Fibroblast of villous mesenchyme (primary cell): ENCODE measurements at regions not wholly inside any gene's neighbourhood (a gene's known extent, or its start where the extent isn't known, plus 50 kb on each side); places are given as distances from the start of the nearest gene placed in this dataset.
"Not testable (repeated sequence)": the region's sequence is repeated elsewhere in the genome, so short reads cannot be mapped to it uniquely, and the experiment has no call there.

Experiments
- DNase-seq: peaks from one replicate; pipeline ENCODE4 v3.0.0-alpha.2; 2010; ENCODE audit warnings: low read depth
- H3K4me3 ChIP-seq: 2 replicates; pipeline ENCODE4 v1.5.1; 2011; ENCODE audit warnings: low read depth, mild to moderate bottlenecking, low read length
- CTCF ChIP-seq: IDR thresholded peaks from 2 replicates; pipeline ENCODE4 v1.5.1; 2012; ENCODE audit warnings: low read depth, mild to moderate bottlenecking, low read length; ENCODE audit not compliant: insufficient read depth

- no peak for DNase-seq
- no peak for TF ChIP-seq CTCF
- H3K4me3 ChIP-seq, result no peak overlapping the region
Observed at GRCh38 chr6:10174761-10175160, 240.1 kb downstream of the TFAP2A start.

GRCh38 chr6:10174056-10174455, 240.8 kb downstream of the TFAP2A start:
- no peak overlapping the region for H3K4me3 ChIP-seq
- no peak for DNase-seq
- TF ChIP-seq CTCF, result no peak

- not testable (repeated sequence) for H3K4me3 ChIP-seq
Observed at GRCh38 chr6:10171706-10172105, 243.2 kb downstream of the TFAP2A start.

GRCh38 chr6:10170816-10171215, 244.1 kb downstream of the TFAP2A start:
- no peak overlapping the region for H3K4me3 ChIP-seq
- no peak for DNase-seq
- no peak for TF ChIP-seq CTCF

More at GRCh38 chr6:10171706-10172105, 243.2 kb downstream of the TFAP2A start:
- not testable (repeated sequence) for DNase-seq

- H3K4me3 ChIP-seq, result no peak overlapping the region
- no peak for TF ChIP-seq CTCF
- no peak for DNase-seq
Observed at GRCh38 chr6:10166031-10166430, 248.8 kb downstream of the TFAP2A start.

- no peak for TF ChIP-seq CTCF
- DNase-seq, result no peak
- H3K4me3 ChIP-seq, result no peak overlapping the region
Observed at GRCh38 chr6:10163203-10163962, 251.5 kb downstream of the TFAP2A start.

- no peak for TF ChIP-seq CTCF
- DNase-seq, result no peak
- H3K4me3 ChIP-seq, result no peak overlapping the region
Observed at GRCh38 chr6:10156875-10157274, 258.0 kb downstream of the TFAP2A start.
